ENCODE measurements at regions not wholly inside any gene's neighbourhood (a gene's known extent, or its start where the extent isn't known, plus 50 kb on each side); places are given as distances from the start of the nearest gene placed in this dataset.

GRCh38 chr20:63114006-63114692 is 101.8 kb downstream of the YTHDF1 start:
- no peaks in the 10 kb centered on the region for H3K4me1 ChIP-seq (ENCODE audit: insufficient read depth, poor library complexity, severe bottlenecking)
- no peaks in the 10 kb centered on the region for H3K36me3 ChIP-seq (ENCODE audit: low read depth)
- H3K27me3 ChIP-seq (ENCODE audit: insufficient read depth, poor library complexity, severe bottlenecking) = peaks cover 50% of the 10 kb centered on the region
- no peak overlapping the region for H3K27ac ChIP-seq (ENCODE audit: poor library complexity, severe bottlenecking)
- no peak overlapping the region for H3K4me3 ChIP-seq (ENCODE audit: severe bottlenecking)
- ATAC-seq (ENCODE audit: low read depth) = no peak
- DNase-seq (ENCODE audit: low spot score) = peak; percentile 77
- H3K9me3 ChIP-seq (ENCODE audit: severe bottlenecking) = peaks cover 2% of the 10 kb centered on the region
- no peak for TF ChIP-seq CTCF (IDR thresholded peaks at IDR 0.05; ENCODE audit: poor library complexity, severe bottlenecking)

- H3K9me3 ChIP-seq (ENCODE audit: severe bottlenecking) = peaks cover 7% of the 10 kb centered on the region
- no peaks in the 10 kb centered on the region for H3K4me1 ChIP-seq (ENCODE audit: insufficient read depth, poor library complexity, severe bottlenecking)
- no peak for ATAC-seq (ENCODE audit: low read depth)
- H3K27me3 ChIP-seq (ENCODE audit: insufficient read depth, poor library complexity, severe bottlenecking) = peaks cover 50% of the 10 kb centered on the region
- TF ChIP-seq CTCF (IDR thresholded peaks at IDR 0.05; ENCODE audit: poor library complexity, severe bottlenecking) = no peak
- peak; percentile 68 for DNase-seq (ENCODE audit: low spot score)
- no peak overlapping the region for H3K4me3 ChIP-seq (ENCODE audit: severe bottlenecking)
- no peak overlapping the region for H3K27ac ChIP-seq (ENCODE audit: poor library complexity, severe bottlenecking)
- H3K36me3 ChIP-seq (ENCODE audit: low read depth) = no peaks in the 10 kb centered on the region
Observed at GRCh38 chr20:63112491-63113219, 103.3 kb downstream of the YTHDF1 start.

DNA sequence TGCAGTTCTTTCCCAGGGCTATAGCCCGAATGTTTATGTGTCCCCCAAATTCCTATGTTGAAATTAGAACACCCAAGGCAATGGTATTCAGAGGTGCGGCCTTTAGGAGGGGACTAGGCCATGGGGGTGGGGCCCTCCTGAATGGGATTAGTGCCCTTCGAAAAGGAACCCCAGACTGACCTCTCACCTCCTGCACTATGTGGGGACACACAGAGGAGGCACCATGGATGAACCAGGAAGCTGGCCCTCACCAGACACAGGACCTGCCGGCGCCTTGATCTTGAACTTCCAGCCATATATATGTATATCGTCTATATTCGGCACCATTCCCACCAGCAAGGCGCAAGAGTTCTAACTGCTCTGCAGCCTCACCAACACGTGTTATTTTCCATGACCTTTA is 101.5 kb upstream of the BHLHE23 start:
- ATAC-seq (ENCODE audit: low read depth) (no peak), DNase-seq (ENCODE audit: low spot score) (peak; percentile 65)
- H3K36me3 ChIP-seq (ENCODE audit: low read depth) = no peaks in the 10 kb centered on the region
- peaks cover 11% of the 10 kb centered on the region for H3K27me3 ChIP-seq (ENCODE audit: insufficient read depth, poor library complexity, severe bottlenecking)
- H3K9me3 ChIP-seq (ENCODE audit: severe bottlenecking) = peaks cover 7% of the 10 kb centered on the region
- no peaks in the 10 kb centered on the region for H3K4me1 ChIP-seq (ENCODE audit: insufficient read depth, poor library complexity, severe bottlenecking)
- no peak overlapping the region for H3K27ac ChIP-seq (ENCODE audit: poor library complexity, severe bottlenecking)
- no peak overlapping the region for H3K4me3 ChIP-seq (ENCODE audit: severe bottlenecking)
- TF ChIP-seq CTCF (IDR thresholded peaks at IDR 0.05; ENCODE audit: poor library complexity, severe bottlenecking) = no peak

DNA sequence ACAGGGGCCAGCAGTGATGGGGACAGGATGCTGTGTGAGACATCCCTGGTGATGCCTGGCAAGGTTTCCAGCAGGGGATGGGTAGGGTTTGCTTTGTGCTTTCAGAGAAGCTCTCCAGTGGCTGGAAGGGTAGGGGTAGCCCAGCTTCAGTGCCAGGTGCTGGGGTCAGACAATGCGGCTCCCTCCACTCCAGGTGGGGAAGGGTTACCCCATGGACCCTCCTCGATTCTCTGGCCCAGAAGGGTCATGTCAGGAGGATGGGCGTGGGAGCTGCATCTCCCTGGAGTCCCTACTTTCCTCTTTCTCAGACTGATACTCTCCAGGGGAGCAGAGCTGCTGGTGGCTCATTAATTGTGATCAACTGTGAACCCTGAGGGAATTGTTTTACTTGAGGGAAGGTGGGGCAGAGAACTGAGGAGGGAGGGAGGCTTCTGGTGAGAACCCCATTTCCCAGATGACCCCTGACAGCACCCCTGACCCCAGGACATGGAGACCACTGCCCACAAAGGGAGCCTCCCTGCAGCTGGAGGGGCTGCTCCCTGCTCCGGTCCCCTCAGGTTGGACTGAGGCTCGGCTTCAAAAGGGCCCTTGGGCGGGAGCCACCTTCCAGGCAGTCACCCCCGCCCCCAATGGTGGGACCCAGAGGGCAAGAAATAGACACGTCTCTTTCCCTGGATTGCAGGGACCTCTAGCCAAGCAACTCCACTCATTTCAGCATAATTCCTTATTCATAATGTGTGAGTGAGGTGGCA is 100.9 kb upstream of the BHLHE23 start:
- H3K9me3 ChIP-seq (ENCODE audit: severe bottlenecking) = peaks cover 7% of the 10 kb centered on the region
- no peak overlapping the region for H3K27ac ChIP-seq (ENCODE audit: poor library complexity, severe bottlenecking)
- peaks cover 10% of the 10 kb centered on the region for H3K27me3 ChIP-seq (ENCODE audit: insufficient read depth, poor library complexity, severe bottlenecking)
- DNase-seq (ENCODE audit: low spot score) (peak; percentile 78), ATAC-seq (ENCODE audit: low read depth) (no peak)
- no peaks in the 10 kb centered on the region for H3K36me3 ChIP-seq (ENCODE audit: low read depth)
- TF ChIP-seq CTCF (IDR thresholded peaks at IDR 0.05; ENCODE audit: poor library complexity, severe bottlenecking) = no peak
- no peaks in the 10 kb centered on the region for H3K4me1 ChIP-seq (ENCODE audit: insufficient read depth, poor library complexity, severe bottlenecking)
- H3K4me3 ChIP-seq (ENCODE audit: severe bottlenecking) = no peak overlapping the region
